ENCODE measurements at regions not wholly inside any gene's neighbourhood (a gene's known extent, or its start where the extent isn't known, plus 50 kb on each side); places are given as distances from the start of the nearest gene placed in this dataset.

DNA sequence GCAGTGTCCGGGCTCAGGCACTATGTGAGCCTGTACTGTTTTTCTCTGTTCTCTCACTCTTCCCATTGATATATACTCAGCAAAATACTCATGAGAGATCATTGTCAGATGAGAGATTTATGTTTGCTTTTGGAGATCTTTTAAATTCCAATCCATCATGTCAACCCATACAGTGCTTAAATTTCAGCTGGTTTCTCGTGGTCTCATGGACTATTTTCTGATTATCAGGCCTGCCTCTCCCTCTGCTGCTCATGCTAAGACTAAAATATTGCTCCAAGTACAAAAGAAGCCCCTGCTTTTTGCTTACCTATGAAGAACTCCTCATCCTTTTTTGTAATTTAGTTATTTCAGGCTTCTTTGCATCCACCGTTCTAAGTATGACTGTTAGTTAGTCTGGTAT, 547.2 kb downstream of the KCNJ2 start:
- TF ChIP-seq, protein P1, sequence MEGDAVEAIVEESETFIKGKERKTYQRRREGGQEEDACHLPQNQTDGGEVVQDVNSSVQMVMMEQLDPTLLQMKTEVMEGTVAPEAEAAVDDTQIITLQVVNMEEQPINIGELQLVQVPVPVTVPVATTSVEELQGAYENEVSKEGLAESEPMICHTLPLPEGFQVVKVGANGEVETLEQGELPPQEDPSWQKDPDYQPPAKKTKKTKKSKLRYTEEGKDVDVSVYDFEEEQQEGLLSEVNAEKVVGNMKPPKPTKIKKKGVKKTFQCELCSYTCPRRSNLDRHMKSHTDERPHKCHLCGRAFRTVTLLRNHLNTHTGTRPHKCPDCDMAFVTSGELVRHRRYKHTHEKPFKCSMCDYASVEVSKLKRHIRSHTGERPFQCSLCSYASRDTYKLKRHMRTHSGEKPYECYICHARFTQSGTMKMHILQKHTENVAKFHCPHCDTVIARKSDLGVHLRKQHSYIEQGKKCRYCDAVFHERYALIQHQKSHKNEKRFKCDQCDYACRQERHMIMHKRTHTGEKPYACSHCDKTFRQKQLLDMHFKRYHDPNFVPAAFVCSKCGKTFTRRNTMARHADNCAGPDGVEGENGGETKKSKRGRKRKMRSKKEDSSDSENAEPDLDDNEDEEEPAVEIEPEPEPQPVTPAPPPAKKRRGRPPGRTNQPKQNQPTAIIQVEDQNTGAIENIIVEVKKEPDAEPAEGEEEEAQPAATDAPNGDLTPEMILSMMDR (conservative IDR thresholded peaks at IDR 0.05), result no peak
- TF ChIP-seq ZFX (IDR thresholded peaks at IDR 0.05), result no peak
